ENCODE measurements at regions not wholly inside any gene's neighbourhood (a gene's known extent, or its start where the extent isn't known, plus 50 kb on each side); places are given as distances from the start of the nearest gene placed in this dataset.

DNA sequence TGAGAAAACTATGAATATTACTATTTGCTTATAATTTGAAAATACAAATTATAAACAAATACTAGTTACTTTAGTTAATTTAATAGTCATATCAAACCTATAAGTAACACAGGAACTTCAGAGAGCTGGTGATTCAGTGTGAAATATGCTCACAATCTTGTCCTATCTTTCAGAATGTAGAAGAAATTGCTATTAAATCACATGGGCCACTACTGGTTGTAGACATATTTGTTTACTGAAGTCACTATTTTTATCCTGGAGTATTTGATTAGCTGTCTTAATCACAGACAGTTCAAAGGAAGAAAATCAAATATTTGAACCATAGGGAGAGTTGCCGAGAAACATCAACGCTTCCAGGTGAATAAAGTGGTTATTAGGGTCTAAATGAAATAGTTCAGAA is 187.6 kb upstream of the ANO3 start:
- H3K36me3 ChIP-seq (ENCODE audit: control insufficient read depth, insufficient read depth, low read length) = no peaks in the 10 kb centered on the region
- no peaks in the 10 kb centered on the region for H3K9me3 ChIP-seq (ENCODE audit: control insufficient read depth, insufficient read depth, low read length)
- no peak overlapping the region for H3K27ac ChIP-seq (ENCODE audit: low read depth, low read length)
- no peak overlapping the region for H3K9ac ChIP-seq (ENCODE audit: low read depth, low read length)
- peaks cover 18% of the 10 kb centered on the region for H3K4me1 ChIP-seq (ENCODE audit: control insufficient read depth, insufficient read depth, low read length)
- H3K27me3 ChIP-seq (ENCODE audit: control insufficient read depth, insufficient read depth, low read length) = no peaks in the 10 kb centered on the region
- H3K4me3 ChIP-seq (ENCODE audit: low read depth, low read length) = no peak overlapping the region

DNA sequence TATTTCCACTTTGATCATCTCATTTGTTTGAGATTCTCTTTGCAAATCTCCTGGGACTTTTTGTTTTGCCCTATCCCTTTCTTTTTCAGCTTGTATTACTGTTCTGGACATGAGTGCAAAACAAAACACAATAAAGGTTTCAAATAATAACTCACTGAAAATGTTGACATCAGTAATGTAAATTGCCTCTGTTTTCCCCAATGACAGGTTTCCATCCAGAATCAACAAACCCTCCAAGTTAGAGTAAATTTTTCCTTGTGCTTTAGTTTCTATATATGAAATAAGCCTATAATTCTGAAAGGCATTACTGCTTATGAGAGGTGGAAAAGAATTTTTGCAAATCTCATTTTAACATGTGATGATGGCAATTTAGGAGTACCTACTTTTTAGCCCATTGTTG is 187.0 kb upstream of the ANO3 start:
- H3K4me1 ChIP-seq (ENCODE audit: control insufficient read depth, insufficient read depth, low read length) = peaks cover 18% of the 10 kb centered on the region
- no peak overlapping the region for H3K9ac ChIP-seq (ENCODE audit: low read depth, low read length)
- H3K9me3 ChIP-seq (ENCODE audit: control insufficient read depth, insufficient read depth, low read length) = no peaks in the 10 kb centered on the region
- no peaks in the 10 kb centered on the region for H3K36me3 ChIP-seq (ENCODE audit: control insufficient read depth, insufficient read depth, low read length)
- no peak overlapping the region for H3K27ac ChIP-seq (ENCODE audit: low read depth, low read length)
- no peak overlapping the region for H3K4me3 ChIP-seq (ENCODE audit: low read depth, low read length)
- no peaks in the 10 kb centered on the region for H3K27me3 ChIP-seq (ENCODE audit: control insufficient read depth, insufficient read depth, low read length)

DNA sequence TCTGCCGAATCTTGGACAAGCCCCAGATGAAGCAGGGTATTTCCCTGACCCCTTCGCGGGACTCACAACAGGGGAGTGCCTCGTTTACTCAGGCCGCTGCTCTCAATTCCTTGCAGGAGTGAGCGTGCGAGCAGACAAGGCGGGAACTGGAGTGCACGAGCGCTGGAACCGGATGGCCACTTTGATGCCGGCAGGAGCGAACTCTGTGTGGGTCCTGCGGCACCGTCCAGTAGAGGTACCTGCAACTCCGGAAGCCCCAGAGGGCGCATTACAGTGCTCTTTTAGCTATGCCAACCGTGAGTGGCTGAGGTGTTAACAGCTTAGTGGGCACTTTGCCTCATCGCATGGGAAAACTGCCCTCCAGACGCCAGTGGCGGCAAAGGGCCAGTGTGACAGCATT is 182.3 kb upstream of the ANO3 start:
- Histone ChIP-seq H3K4me3 (ENCODE audit: low read depth, low read length) (no peak overlapping the region), H3K36me3 (ENCODE audit: control insufficient read depth, insufficient read depth, low read length) (no peaks in the 10 kb centered on the region), H3K27ac (ENCODE audit: low read depth, low read length) (no peak overlapping the region), H3K9ac (ENCODE audit: low read depth, low read length) (no peak overlapping the region), H3K27me3 (ENCODE audit: control insufficient read depth, insufficient read depth, low read length) (no peaks in the 10 kb centered on the region), H3K4me1 (ENCODE audit: control insufficient read depth, insufficient read depth, low read length) (peaks cover 3% of the 10 kb centered on the region; the same call in 1 of the 2 replicates), H3K9me3 (ENCODE audit: control insufficient read depth, insufficient read depth, low read length) (no peaks in the 10 kb centered on the region)

DNA sequence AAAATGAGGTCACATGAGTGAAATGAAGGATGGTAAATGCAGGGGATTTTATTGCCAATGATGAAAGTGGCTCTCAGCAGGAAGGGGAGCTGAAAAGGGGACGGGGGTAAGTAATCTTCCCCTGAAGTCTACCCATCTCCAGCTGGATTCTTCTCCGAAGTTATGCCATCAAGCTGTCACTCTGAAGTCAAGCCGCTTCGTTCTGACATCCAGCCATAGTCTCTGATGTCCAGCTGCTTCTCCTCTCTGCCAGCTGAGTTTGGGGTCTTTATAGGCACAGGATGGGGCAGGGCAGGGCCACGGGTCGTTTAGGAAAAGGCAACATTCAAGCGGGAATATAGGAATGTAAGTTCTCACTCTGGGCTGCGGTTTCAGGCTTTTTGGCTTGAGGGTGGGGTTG is 181.9 kb upstream of the ANO3 start:
- Histone ChIP-seq H3K27ac (ENCODE audit: low read depth, low read length) (no peak overlapping the region), H3K9me3 (ENCODE audit: control insufficient read depth, insufficient read depth, low read length) (no peaks in the 10 kb centered on the region), H3K27me3 (ENCODE audit: control insufficient read depth, insufficient read depth, low read length) (no peaks in the 10 kb centered on the region), H3K36me3 (ENCODE audit: control insufficient read depth, insufficient read depth, low read length) (no peaks in the 10 kb centered on the region), H3K4me1 (ENCODE audit: control insufficient read depth, insufficient read depth, low read length) (no peaks in the 10 kb centered on the region), H3K4me3 (ENCODE audit: low read depth, low read length) (no peak overlapping the region), H3K9ac (ENCODE audit: low read depth, low read length) (no peak overlapping the region)

DNA sequence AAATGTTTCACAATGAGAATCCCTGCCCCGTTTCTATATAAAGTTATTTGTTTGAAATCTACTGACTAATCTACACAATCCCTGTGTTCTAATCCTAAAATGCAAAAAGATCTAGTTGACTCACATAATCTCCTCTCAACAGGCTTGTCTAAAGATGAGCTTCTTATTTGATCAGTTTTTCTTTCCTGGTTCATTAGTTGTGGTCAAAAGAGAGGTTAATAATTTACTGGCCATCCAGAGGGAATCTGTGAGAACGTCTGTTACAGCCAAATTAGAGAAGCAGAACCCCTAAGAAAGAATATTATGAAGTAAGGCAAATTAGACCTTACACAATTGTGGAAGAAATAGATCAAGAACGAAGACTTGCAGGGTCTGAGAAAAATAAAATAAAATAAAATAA is 173.7 kb upstream of the ANO3 start:
- no peaks in the 10 kb centered on the region for H3K36me3 ChIP-seq (ENCODE audit: control insufficient read depth, insufficient read depth, low read length)
- H3K4me1 ChIP-seq (ENCODE audit: control insufficient read depth, insufficient read depth, low read length) = peaks cover 17% of the 10 kb centered on the region
- no peak overlapping the region for H3K9ac ChIP-seq (ENCODE audit: low read depth, low read length)
- no peak overlapping the region for H3K27ac ChIP-seq (ENCODE audit: low read depth, low read length)
- H3K9me3 ChIP-seq (ENCODE audit: control insufficient read depth, insufficient read depth, low read length) = no peaks in the 10 kb centered on the region
- H3K27me3 ChIP-seq (ENCODE audit: control insufficient read depth, insufficient read depth, low read length) = no peaks in the 10 kb centered on the region
- H3K4me3 ChIP-seq (ENCODE audit: low read depth, low read length) = no peak overlapping the region

DNA sequence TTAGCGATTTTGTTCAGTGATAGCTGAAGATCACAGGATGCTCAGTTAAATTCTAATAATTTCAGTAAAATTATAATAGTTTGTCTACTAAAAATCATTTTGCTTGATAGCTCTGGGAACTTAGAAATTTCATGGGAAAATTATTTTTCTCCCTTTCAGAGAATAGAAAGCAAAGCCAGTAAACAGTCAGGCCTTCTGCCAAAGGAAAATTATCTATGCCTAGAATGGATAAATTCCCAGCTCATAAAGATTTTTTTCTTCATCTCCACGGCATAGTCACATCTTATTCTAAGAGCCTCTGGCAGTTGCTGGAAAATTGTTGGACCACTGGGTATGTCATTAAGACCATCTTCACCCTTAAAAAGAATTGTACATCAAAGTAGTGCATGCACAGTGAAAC is 169.6 kb upstream of the ANO3 start:
- H3K27ac ChIP-seq (ENCODE audit: low read depth, low read length) = no peak overlapping the region
- H3K27me3 ChIP-seq (ENCODE audit: control insufficient read depth, insufficient read depth, low read length) = no peaks in the 10 kb centered on the region
- no peak overlapping the region for H3K4me3 ChIP-seq (ENCODE audit: low read depth, low read length)
- H3K36me3 ChIP-seq (ENCODE audit: control insufficient read depth, insufficient read depth, low read length) = no peaks in the 10 kb centered on the region
- peaks cover 17% of the 10 kb centered on the region for H3K4me1 ChIP-seq (ENCODE audit: control insufficient read depth, insufficient read depth, low read length)
- H3K9ac ChIP-seq (ENCODE audit: low read depth, low read length) = no peak overlapping the region
- no peaks in the 10 kb centered on the region for H3K9me3 ChIP-seq (ENCODE audit: control insufficient read depth, insufficient read depth, low read length)

DNA sequence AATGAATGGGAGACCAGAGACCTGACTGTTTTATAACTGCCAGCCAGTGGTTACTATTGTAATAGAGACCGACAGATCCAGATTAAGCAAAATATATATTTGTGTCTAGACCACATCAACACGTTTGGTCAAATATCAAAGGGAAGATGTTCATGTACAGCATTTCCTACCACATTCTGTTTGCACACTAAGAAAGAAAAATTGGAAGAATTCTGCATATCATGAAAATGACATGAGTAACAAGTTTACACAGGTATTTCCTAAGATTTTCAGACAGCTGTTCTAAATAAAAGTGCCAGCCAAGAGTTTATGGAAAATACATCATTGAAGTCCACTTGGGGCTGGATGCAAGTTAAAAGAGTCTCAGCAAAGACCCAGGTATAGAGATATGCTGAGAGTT is 145.5 kb upstream of the ANO3 start:
- Histone ChIP-seq H3K27ac (ENCODE audit: low read depth, low read length) (no peak overlapping the region), H3K36me3 (ENCODE audit: control insufficient read depth, insufficient read depth, low read length) (no peaks in the 10 kb centered on the region), H3K9me3 (ENCODE audit: control insufficient read depth, insufficient read depth, low read length) (no peaks in the 10 kb centered on the region), H3K9ac (ENCODE audit: low read depth, low read length) (no peak overlapping the region), H3K4me3 (ENCODE audit: low read depth, low read length) (no peak overlapping the region), H3K27me3 (ENCODE audit: control insufficient read depth, insufficient read depth, low read length) (no peaks in the 10 kb centered on the region), H3K4me1 (ENCODE audit: control insufficient read depth, insufficient read depth, low read length) (no peaks in the 10 kb centered on the region)

DNA sequence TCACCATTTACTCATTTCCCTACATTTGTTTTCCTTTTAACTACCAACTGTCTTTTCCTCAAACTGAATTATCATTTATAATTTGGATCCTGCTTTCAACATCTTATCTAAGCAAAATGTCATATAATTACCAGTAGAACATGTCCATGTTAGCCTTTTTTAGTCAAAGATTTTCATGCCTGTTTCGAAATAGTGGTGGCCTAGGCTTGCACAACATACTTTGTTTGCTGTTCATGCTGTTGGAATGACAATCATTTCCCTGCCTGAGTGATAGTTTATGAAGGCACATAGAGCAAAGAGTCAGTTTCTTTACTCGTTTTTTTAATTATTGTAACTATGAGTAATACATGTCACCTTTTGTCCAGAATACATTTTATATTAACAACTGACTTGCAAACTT is 144.3 kb upstream of the ANO3 start:
- no peak overlapping the region for H3K9ac ChIP-seq (ENCODE audit: low read depth, low read length)
- no peaks in the 10 kb centered on the region for H3K36me3 ChIP-seq (ENCODE audit: control insufficient read depth, insufficient read depth, low read length)
- no peaks in the 10 kb centered on the region for H3K4me1 ChIP-seq (ENCODE audit: control insufficient read depth, insufficient read depth, low read length)
- no peaks in the 10 kb centered on the region for H3K9me3 ChIP-seq (ENCODE audit: control insufficient read depth, insufficient read depth, low read length)
- H3K27ac ChIP-seq (ENCODE audit: low read depth, low read length) = no peak overlapping the region
- H3K4me3 ChIP-seq (ENCODE audit: low read depth, low read length) = no peak overlapping the region
- H3K27me3 ChIP-seq (ENCODE audit: control insufficient read depth, insufficient read depth, low read length) = no peaks in the 10 kb centered on the region

DNA sequence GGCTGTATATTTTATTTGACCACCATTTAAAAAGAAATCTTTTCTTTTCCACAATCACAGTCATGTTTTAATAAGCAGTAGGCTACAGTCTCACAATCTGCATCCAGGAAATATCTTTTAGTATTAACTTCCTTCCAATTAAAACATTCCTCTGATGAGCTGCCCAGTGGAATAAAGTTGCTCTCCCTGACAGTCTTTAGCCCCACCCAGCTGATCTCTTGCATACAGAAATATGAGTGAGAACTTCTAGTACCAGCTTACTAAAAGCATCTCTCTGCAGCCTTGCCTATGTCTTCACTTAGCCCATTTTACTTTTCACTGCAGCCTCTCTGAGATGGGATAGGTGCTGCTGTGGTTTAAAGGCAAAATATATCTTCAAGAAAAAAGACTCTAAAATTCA is 143.4 kb upstream of the ANO3 start:
- Histone ChIP-seq H3K9ac (ENCODE audit: low read depth, low read length) (no peak overlapping the region), H3K36me3 (ENCODE audit: control insufficient read depth, insufficient read depth, low read length) (no peaks in the 10 kb centered on the region), H3K27me3 (ENCODE audit: control insufficient read depth, insufficient read depth, low read length) (no peaks in the 10 kb centered on the region), H3K9me3 (ENCODE audit: control insufficient read depth, insufficient read depth, low read length) (no peaks in the 10 kb centered on the region), H3K4me3 (ENCODE audit: low read depth, low read length) (no peak overlapping the region), H3K27ac (ENCODE audit: low read depth, low read length) (no peak overlapping the region), H3K4me1 (ENCODE audit: control insufficient read depth, insufficient read depth, low read length) (no peaks in the 10 kb centered on the region)

DNA sequence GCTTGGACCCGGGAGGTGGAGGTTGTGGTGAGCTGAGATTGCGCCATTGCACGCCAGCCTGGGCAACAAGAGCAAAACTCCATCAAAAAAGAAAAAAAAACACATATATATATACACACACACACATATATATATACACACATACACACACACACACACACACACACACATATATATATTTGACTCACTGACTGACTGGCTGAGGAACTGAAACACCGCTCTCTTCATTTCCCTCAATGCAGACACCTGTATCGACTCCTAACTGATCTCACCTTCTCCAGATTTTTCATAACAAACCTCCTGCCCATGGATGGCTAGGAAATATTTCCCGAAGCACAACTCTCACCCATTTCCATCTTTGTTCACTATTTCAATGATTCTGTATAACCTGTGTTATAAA is 140.7 kb upstream of the ANO3 start:
- Histone ChIP-seq H3K27me3 (ENCODE audit: control insufficient read depth, insufficient read depth, low read length) (no peaks in the 10 kb centered on the region), H3K9me3 (ENCODE audit: control insufficient read depth, insufficient read depth, low read length) (no peaks in the 10 kb centered on the region), H3K4me1 (ENCODE audit: control insufficient read depth, insufficient read depth, low read length) (no peaks in the 10 kb centered on the region), H3K4me3 (ENCODE audit: low read depth, low read length) (no peak overlapping the region), H3K27ac (ENCODE audit: low read depth, low read length) (no peak overlapping the region), H3K36me3 (ENCODE audit: control insufficient read depth, insufficient read depth, low read length) (no peaks in the 10 kb centered on the region), H3K9ac (ENCODE audit: low read depth, low read length) (no peak overlapping the region)

DNA sequence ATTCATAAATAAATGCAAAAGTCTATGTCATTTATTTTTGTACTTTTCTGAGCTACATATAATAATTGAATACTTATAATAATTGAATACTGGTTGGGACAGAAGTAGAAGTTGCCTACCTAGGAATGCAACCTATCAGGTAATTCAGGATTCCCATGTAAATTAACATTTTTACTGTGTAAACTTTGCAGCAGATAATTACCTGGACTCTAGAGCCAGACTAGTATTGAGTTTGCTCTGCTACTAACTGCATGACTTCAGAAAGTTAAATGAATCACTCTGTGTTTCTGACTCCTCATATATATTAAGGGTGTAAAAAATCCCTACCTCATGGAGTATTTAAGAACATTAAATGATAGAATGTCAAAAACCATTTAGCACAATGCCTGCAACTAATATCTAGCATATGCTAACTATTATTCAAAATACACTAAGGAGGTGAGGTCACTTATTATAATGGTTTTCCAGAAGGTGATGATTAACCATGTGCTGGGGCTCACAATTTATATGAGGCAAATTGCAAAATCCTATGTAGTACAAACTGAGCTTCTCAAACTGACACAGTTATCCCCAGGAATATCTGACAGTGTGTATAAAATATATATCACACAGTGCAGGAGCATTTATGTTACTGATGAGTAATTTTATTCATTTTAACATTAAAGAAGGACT is 138.1 kb upstream of the ANO3 start:
- Histone ChIP-seq H3K27me3 (ENCODE audit: control insufficient read depth, insufficient read depth, low read length) (no peaks in the 10 kb centered on the region), H3K27ac (ENCODE audit: low read depth, low read length) (no peak overlapping the region), H3K4me3 (ENCODE audit: low read depth, low read length) (no peak overlapping the region), H3K9ac (ENCODE audit: low read depth, low read length) (no peak overlapping the region), H3K36me3 (ENCODE audit: control insufficient read depth, insufficient read depth, low read length) (no peaks in the 10 kb centered on the region), H3K4me1 (ENCODE audit: control insufficient read depth, insufficient read depth, low read length) (no peaks in the 10 kb centered on the region), H3K9me3 (ENCODE audit: control insufficient read depth, insufficient read depth, low read length) (no peaks in the 10 kb centered on the region)

DNA sequence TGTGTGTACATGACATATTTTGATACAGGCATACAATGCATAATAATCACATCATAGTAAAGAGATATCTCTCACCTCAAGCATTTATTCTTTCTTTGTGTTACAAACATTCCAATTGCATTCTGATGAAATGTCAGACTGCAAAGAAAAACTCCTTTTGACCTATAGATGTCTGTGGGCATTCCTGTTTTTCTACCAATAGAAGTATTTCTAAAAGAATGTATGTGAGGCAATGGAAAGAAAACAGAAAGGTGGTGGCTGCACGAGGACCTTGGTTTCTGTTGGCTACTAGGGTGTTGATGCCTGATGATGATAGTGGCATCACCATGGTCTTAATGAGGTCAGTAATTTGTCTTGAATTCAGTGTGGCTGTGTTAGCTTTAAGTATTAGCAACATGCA is 137.0 kb upstream of the ANO3 start:
- no peak overlapping the region for H3K4me3 ChIP-seq (ENCODE audit: low read depth, low read length)
- no peaks in the 10 kb centered on the region for H3K9me3 ChIP-seq (ENCODE audit: control insufficient read depth, insufficient read depth, low read length)
- H3K27me3 ChIP-seq (ENCODE audit: control insufficient read depth, insufficient read depth, low read length) = no peaks in the 10 kb centered on the region
- no peak overlapping the region for H3K27ac ChIP-seq (ENCODE audit: low read depth, low read length)
- H3K36me3 ChIP-seq (ENCODE audit: control insufficient read depth, insufficient read depth, low read length) = no peaks in the 10 kb centered on the region
- H3K9ac ChIP-seq (ENCODE audit: low read depth, low read length) = no peak overlapping the region
- no peaks in the 10 kb centered on the region for H3K4me1 ChIP-seq (ENCODE audit: control insufficient read depth, insufficient read depth, low read length)
